PC-9 (cell line): ENCODE measurements at regions not wholly inside any gene's neighbourhood (a gene's known extent, or its start where the extent isn't known, plus 50 kb on each side); places are given as distances from the start of the nearest gene placed in this dataset.

ENCODE experiments used
- CTCF ChIP-seq: fragments of 200-600 bp; sonication (generic); conservative IDR thresholded peaks from 2 replicates; pipeline ENCODE4 v1.6.1; 2017; ENCODE audit warnings: mixed run types, antibody characterized with exemption, mild to moderate bottlenecking, moderate library complexity
- EZH2 ChIP-seq: fragments of 200-600 bp; sonication (generic); IDR thresholded peaks from 2 replicates; pipeline ENCODE4 v1.8.0; 2017; ENCODE audit warnings: antibody characterized with exemption, low read depth

GRCh38 chr2:235382179-235382578 lies 111.7 kb upstream of the AGAP1 start:
- TF ChIP-seq CTCF (no peak), EZH2 (no peak)
